Ectodermal cell (in vitro differentiated cells): ENCODE measurements at regions not wholly inside any gene's neighbourhood (a gene's known extent, or its start where the extent isn't known, plus 50 kb on each side); places are given as distances from the start of the nearest gene placed in this dataset.

ENCODE experiments used
- H3K27ac ChIP-seq: 2 replicates; pipeline ENCODE4 v1.7.0; 2013; ENCODE audit warnings: mild to moderate bottlenecking, low read depth, low read length; ENCODE audit not compliant: insufficient read depth, poor library complexity, severe bottlenecking
- H3K27me3 ChIP-seq: 2 replicates; pipeline ENCODE4 v1.7.0; 2013; ENCODE audit warnings: mild to moderate bottlenecking, low read length; ENCODE audit not compliant: insufficient read depth, control insufficient read depth, poor library complexity, severe bottlenecking
- H3K36me3 ChIP-seq: one replicate; pipeline ENCODE4 v1.7.0; 2013; ENCODE audit warnings: low read length; ENCODE audit not compliant: control insufficient read depth, insufficient read depth
- H3K4me1 ChIP-seq: one replicate; pipeline ENCODE4 v1.7.0; 2013; ENCODE audit warnings: low read length; ENCODE audit not compliant: control insufficient read depth, insufficient read depth
- H3K4me3 ChIP-seq: 2 replicates; pipeline ENCODE4 v1.7.0; 2013; ENCODE audit warnings: low read depth, low read length, control low read depth; ENCODE audit not compliant: insufficient read depth
- H3K9me3 ChIP-seq: 2 replicates; pipeline ENCODE4 v1.7.0; 2013; ENCODE audit warnings: mild to moderate bottlenecking, low read length, moderate library complexity; ENCODE audit not compliant: control insufficient read depth
- WGBS, 2 experiments: methylation state at CpG; one replicate each; pipeline ENCODE4 v1.1.7; 2013; ENCODE audit warnings: missing lambda C conversion rate in 2 of 2; 5-methylcytosine and 5-hydroxymethylcytosine counted together

GRCh38 chr1:177479600-177479999 lies 308.8 kb downstream of the BRINP2 start:
- Histone ChIP-seq H3K9me3 (no peaks in the 10 kb centered on the region), H3K27me3 (no peaks in the 10 kb centered on the region), H3K4me3 (no peak overlapping the region), H3K27ac (no peak overlapping the region), H3K36me3 (no peaks in the 10 kb centered on the region), H3K4me1 (no peaks in the 10 kb centered on the region)
- 37 to 39% methylated on average over 7 of the region's 7 CpGs for WGBS, 2 experiments

DNA sequence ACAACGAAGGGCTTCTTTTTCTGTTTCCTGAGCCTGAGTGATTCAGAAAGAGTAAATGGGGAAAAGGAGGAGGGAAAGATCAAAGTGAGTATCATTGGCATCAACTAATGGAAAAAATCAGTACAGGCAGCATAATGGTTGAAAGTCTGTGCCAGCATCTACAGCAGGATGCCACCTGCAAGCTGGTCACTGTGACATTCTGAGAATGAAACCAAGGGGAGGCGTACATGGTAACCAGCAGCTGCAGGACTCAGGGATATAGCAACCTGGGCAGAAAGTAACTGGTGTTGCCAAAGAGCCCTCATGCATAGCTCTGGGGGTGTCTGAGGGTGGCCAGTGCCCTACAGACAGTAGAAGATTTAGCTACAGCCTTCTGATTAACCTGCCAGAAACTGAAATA lies 305.9 kb downstream of the BRINP2 start:
- Histone ChIP-seq H3K4me3 (no peak overlapping the region), H3K36me3 (no peaks in the 10 kb centered on the region), H3K27ac (no peak overlapping the region), H3K4me1 (no peaks in the 10 kb centered on the region), H3K9me3 (no peaks in the 10 kb centered on the region), H3K27me3 (no peaks in the 10 kb centered on the region)
- 75 to 87% methylated on average over 2 of the region's 2 CpGs for whole genome bisulfite sequencing, 2 experiments

- no peaks in the 10 kb centered on the region for H3K36me3 ChIP-seq
- H3K9me3 ChIP-seq: no peaks in the 10 kb centered on the region
- H3K27me3 ChIP-seq: no peaks in the 10 kb centered on the region
- no peak overlapping the region for H3K27ac ChIP-seq
- WGBS, 2 experiments: 92 to 94% methylated on average over 1 of the region's 1 CpG
- H3K4me1 ChIP-seq: peaks cover 10% of the 10 kb centered on the region
- H3K4me3 ChIP-seq: no peak overlapping the region
Observed at GRCh38 chr1:177472567-177472966, 301.8 kb downstream of the BRINP2 start.

GRCh38 chr1:177471244-177471643 lies 300.5 kb downstream of the BRINP2 start:
- H3K36me3 ChIP-seq: no peaks in the 10 kb centered on the region
- H3K9me3 ChIP-seq: no peaks in the 10 kb centered on the region
- WGBS, 2 experiments: 80 to 92% methylated on average over 1 of the region's 1 CpG
- H3K4me1 ChIP-seq: peaks cover 10% of the 10 kb centered on the region
- H3K27ac ChIP-seq: no peak overlapping the region
- H3K4me3 ChIP-seq: no peak overlapping the region
- no peaks in the 10 kb centered on the region for H3K27me3 ChIP-seq

GRCh38 chr1:177469519-177469918 lies 298.8 kb downstream of the BRINP2 start:
- Histone ChIP-seq H3K4me3 (no peak overlapping the region), H3K36me3 (no peaks in the 10 kb centered on the region), H3K27ac (no peak overlapping the region), H3K4me1 (peaks cover 10% of the 10 kb centered on the region), H3K9me3 (no peaks in the 10 kb centered on the region), H3K27me3 (no peaks in the 10 kb centered on the region)
- 43 to 44% methylated on average over 3 of the region's 3 CpGs for WGBS, 2 experiments

- Histone ChIP-seq H3K27ac (no peak overlapping the region), H3K9me3 (no peaks in the 10 kb centered on the region), H3K36me3 (no peaks in the 10 kb centered on the region), H3K27me3 (no peaks in the 10 kb centered on the region), H3K4me1 (peaks cover 10% of the 10 kb centered on the region), H3K4me3 (no peak overlapping the region)
- WGBS, 2 experiments: 100% methylated on average over 1 to 2 of the region's 2 CpGs
Observed at GRCh38 chr1:177466286-177466685, 295.5 kb downstream of the BRINP2 start.

DNA sequence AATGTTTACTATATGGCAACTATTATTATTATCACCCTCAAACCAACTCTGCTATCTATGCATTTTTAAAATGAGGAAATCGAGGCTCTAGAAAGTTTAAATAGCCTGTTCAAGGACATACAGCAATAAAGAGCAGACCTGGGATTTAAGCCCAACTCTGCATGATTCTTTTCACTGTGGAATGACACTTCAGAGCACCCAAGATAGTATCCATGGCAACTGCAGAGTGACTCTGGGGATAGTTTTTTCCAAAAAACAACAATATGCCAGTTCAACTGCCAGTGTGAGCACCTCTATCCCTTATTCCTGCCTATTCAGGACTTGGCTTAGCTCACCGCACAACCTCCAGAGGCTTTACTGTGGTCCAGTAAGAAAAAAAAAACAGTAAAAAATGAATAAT lies 293.9 kb downstream of the BRINP2 start:
- H3K4me1 ChIP-seq: peaks cover 6% of the 10 kb centered on the region
- H3K4me3 ChIP-seq: no peak overlapping the region
- 81 to 97% methylated on average over 2 of the region's 2 CpGs for WGBS, 2 experiments
- H3K9me3 ChIP-seq: no peaks in the 10 kb centered on the region
- no peaks in the 10 kb centered on the region for H3K36me3 ChIP-seq
- H3K27me3 ChIP-seq: no peaks in the 10 kb centered on the region
- no peak overlapping the region for H3K27ac ChIP-seq

DNA sequence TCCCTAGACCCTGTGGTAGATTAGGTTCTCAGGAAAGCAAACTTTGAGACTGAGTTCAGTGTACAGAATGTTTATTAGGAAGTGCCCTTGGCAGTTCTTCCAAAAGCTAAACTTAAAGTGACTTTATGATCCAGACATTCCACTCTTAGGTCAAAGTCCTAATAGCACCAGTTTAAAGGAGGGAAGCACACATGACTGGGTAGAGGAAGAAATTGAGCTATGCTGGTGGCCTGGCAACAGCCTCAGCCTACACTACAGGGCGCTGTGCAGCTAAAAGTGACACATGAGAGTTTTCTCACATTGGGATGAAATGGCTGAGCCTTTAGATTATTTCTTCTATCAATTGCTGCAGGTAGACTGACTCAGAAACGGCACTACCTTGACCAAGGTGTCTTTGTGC lies 280.4 kb downstream of the BRINP2 start:
- no peaks in the 10 kb centered on the region for H3K9me3 ChIP-seq
- WGBS, 2 experiments: 94 to 99% methylated on average over 2 of the region's 2 CpGs
- H3K27me3 ChIP-seq: no peaks in the 10 kb centered on the region
- H3K27ac ChIP-seq: no peak overlapping the region
- H3K4me3 ChIP-seq: no peak overlapping the region
- H3K4me1 ChIP-seq: no peaks in the 10 kb centered on the region
- H3K36me3 ChIP-seq: no peaks in the 10 kb centered on the region

DNA sequence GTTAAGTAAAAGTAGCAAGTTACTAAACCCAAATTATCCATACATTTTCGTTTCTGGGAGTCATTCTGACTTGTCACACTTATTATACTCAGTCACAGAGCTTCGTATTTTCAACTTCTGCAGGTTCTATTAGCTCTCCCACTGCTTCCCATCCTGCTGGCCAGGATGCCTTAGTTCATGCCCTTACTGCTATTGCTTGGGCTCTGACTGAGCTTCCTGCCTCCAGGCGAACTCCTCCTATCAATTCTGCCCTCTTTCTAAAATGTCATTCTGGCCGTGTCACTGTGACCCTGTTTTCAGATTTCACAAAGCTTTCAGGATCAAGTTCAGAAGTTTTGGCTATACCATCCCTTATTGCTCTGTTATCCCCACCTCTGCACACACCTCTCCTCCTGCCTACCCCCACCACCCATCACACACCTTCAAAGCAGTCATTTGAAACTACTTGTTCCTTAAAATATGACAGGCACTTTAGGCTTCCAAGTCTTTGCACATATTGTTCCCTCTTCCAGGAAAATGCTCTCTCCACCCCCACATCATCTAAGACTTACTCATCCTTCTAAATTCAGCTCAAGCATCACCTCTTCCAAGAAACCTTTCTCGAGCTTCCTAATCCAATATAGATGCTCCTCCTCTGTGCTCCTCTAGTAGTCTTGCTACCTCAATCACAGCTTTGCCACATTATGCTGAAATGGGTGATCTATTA lies 278.0 kb downstream of the BRINP2 start:
- H3K4me1 ChIP-seq: no peaks in the 10 kb centered on the region
- no peaks in the 10 kb centered on the region for H3K36me3 ChIP-seq
- H3K4me3 ChIP-seq: no peak overlapping the region
- H3K9me3 ChIP-seq: no peaks in the 10 kb centered on the region
- H3K27ac ChIP-seq: no peak overlapping the region
- 85 to 87% methylated on average over 5 of the region's 5 CpGs for WGBS, 2 experiments
- no peaks in the 10 kb centered on the region for H3K27me3 ChIP-seq

- Histone ChIP-seq H3K36me3 (no peaks in the 10 kb centered on the region), H3K9me3 (no peaks in the 10 kb centered on the region), H3K4me1 (no peaks in the 10 kb centered on the region), H3K27me3 (no peaks in the 10 kb centered on the region), H3K4me3 (no peak overlapping the region), H3K27ac (no peak overlapping the region)
- WGBS, 2 experiments: 87 to 89% methylated on average over 2 of the region's 2 CpGs
Observed at GRCh38 chr1:177448036-177448615, 277.4 kb downstream of the BRINP2 start.
